K562 (cell line): ENCODE measurements at regions not wholly inside any gene's neighbourhood (a gene's known extent, or its start where the extent isn't known, plus 50 kb on each side); places are given as distances from the start of the nearest gene placed in this dataset.
"Not testable (repeated sequence)": the region's sequence is repeated elsewhere in the genome, so short reads cannot be mapped to it uniquely, and the experiment has no call there.

Experiments used
- ATAC-seq: fragments of 200-7000 bp; cut with Tn5 transposase; 3 replicates; pipeline ENCODE4 v1.9.1; 2020; ENCODE audit warnings: moderate library complexity
- BruUV-seq: library from RNA; stranded (reverse); fragments of 400-500 nt; replicated peaks from 2 replicates; lab custom pipeline; 2021; lab: Mats Ljungman, UMichigan
- CTCF ChIA-PET: fragments of 300-600 bp; formaldehyde crosslinking; extraction: SDS; loops from one replicate; lab custom pipeline; 2021; ENCODE audit warnings: low intra/inter-chr PET ratio; lab: Yijun Ruan, JAX
- POLR2A ChIA-PET: fragments of 300-600, 350-650 bp; sonication (Branson Sonifier 250); formaldehyde crosslinking; extraction: SDS; loops from one replicate; lab custom pipeline; 2021; ENCODE audit warnings: antibody characterized with exemption, inconsistent platforms; lab: Yijun Ruan, JAX
- DNase-seq, 4 experiments: peaks; one replicate each; pipeline versions ENCODE4 v3.0.0 to v3.0.0-alpha.2; 2011 to 2018; ENCODE audit warnings: low spot score in 3 of 4, mixed read lengths in 3 of 4; ENCODE audit errors: extremely low read depth in 1 of 4
- FAIRE-seq: peaks from 2 replicates; lab custom pipeline; 2011; peaks lifted over from hg19 to GRCh38; lab: Jason Lieb, UNC
- H2AFZ ChIP-seq: 2 replicates; pipeline ENCODE4 v1.6.0; 2011; ENCODE audit warnings: low read depth, low read length, control low read depth, inconsistent platforms
- H3K27ac ChIP-seq: fragments of 200-600 bp; 3 replicates; pipeline ENCODE4 v1.8.0; 2011; ENCODE audit warnings: low read depth, mild to moderate bottlenecking, control low read depth, inconsistent platforms, low read length, moderate library complexity, mixed read lengths; ENCODE audit errors: extremely low read depth
- H3K27me3 ChIP-seq, 2 experiments: fragments of 300-600 bp in 1 of 2; 2 replicates in 1 of 2; 3 replicates in 1 of 2; pipeline versions ENCODE4 v1.6.0 to v1.8.0; 2011; ENCODE audit warnings: inconsistent platforms in 2 of 2, low read length in 2 of 2, mild to moderate bottlenecking in 1 of 2, mixed read lengths in 1 of 2, moderate library complexity in 1 of 2; ENCODE audit not compliant: control insufficient read depth in 2 of 2, insufficient read depth in 2 of 2
- H3K36me3 ChIP-seq: fragments of 300-600 bp; 3 replicates; pipeline ENCODE4 v1.8.0; 2011; ENCODE audit warnings: mild to moderate bottlenecking, low read length, inconsistent platforms; ENCODE audit not compliant: control insufficient read depth, insufficient read depth
- H3K4me1 ChIP-seq, 2 experiments: fragments of 200-600 bp in 1 of 2; replicated peaks in 1 of 2; 2 replicates in 1 of 2; 3 replicates in 1 of 2; pipeline versions ENCODE4 v1.5.1 to v1.8.0; 2011; ENCODE audit warnings: inconsistent platforms in 2 of 2, low read length in 2 of 2, mild to moderate bottlenecking in 1 of 2, mixed read lengths in 1 of 2, moderate library complexity in 1 of 2; ENCODE audit not compliant: control insufficient read depth in 2 of 2, insufficient read depth in 2 of 2
- H3K4me2 ChIP-seq: 2 replicates; pipeline ENCODE4 v1.6.1; 2011; ENCODE audit warnings: low read length, control low read depth, inconsistent platforms, mixed read lengths; ENCODE audit not compliant: insufficient read depth
- H3K4me3 ChIP-seq: fragments of 200-600 bp; sonication (generic), shearing (Covaris generic); 2 replicates; pipeline ENCODE4 v1.5.1; 2016; ENCODE audit warnings: control low read depth, inconsistent platforms
- H3K79me2 ChIP-seq: fragments of 200-600 bp; 3 replicates; pipeline ENCODE4 v1.8.0; 2011; ENCODE audit warnings: low read length, inconsistent platforms; ENCODE audit not compliant: control insufficient read depth, insufficient read depth
- H3K9ac ChIP-seq, 2 experiments: 2 replicates each; pipeline versions ENCODE4 v1.6.0 to v1.6.1; 2011; ENCODE audit warnings: low read depth in 2 of 2, low read length in 2 of 2, control low read depth in 1 of 2, inconsistent platforms in 1 of 2, mild to moderate bottlenecking in 1 of 2, mixed read lengths in 1 of 2; ENCODE audit not compliant: insufficient read depth in 1 of 2
- H3K9me1 ChIP-seq: one replicate; pipeline ENCODE4 v1.6.0; 2011; ENCODE audit warnings: inconsistent platforms, mild to moderate bottlenecking, low read length, moderate library complexity; ENCODE audit not compliant: control insufficient read depth, insufficient read depth
- H3K9me3 ChIP-seq: replicated peaks from 2 replicates; pipeline ENCODE4 v1.5.1; 2011; ENCODE audit warnings: low read depth, low read length, inconsistent platforms; ENCODE audit not compliant: control insufficient read depth, insufficient read depth
- H4K20me1 ChIP-seq: replicated peaks from 2 replicates; pipeline ENCODE4 v1.6.1; 2011; ENCODE audit warnings: low read length, inconsistent platforms, mixed read lengths; ENCODE audit not compliant: control insufficient read depth, insufficient read depth
- NFATC3 ChIP-seq: fragments of 450-650 bp; IDR thresholded peaks from 2 replicates; pipeline ENCODE4 v1.6.1; 2017; ENCODE audit warnings: mild to moderate bottlenecking
- RBM39 ChIP-seq: fragments of 200-400 bp; formaldehyde crosslinking; optimal IDR thresholded peaks from 2 replicates; pipeline ENCODE3; 2018; ENCODE audit warnings: low read depth, low read length
- SPI1 ChIP-seq: IDR thresholded peaks from 2 replicates; pipeline ENCODE4 v1.6.1; 2011; ENCODE audit warnings: low read depth, low read length, control low read depth, borderline replicate concordance
- THRAP3 ChIP-seq: fragments of 450-650 bp; IDR thresholded peaks from 2 replicates; pipeline ENCODE4 v1.6.1; 2016; ENCODE audit warnings: mild to moderate bottlenecking, inconsistent platforms, borderline replicate concordance
- WGBS: fragments of 100-300 bp; shearing (Covaris generic); methylation state at CpG from one replicate; pipeline ENCODE4 v1.1.6; 2016; ENCODE audit warnings: low coverage, mixed read lengths; ENCODE audit not compliant: insufficient coverage; ENCODE audit errors: missing lambda C conversion rate; 5-methylcytosine and 5-hydroxymethylcytosine counted together
- in situ Hi-C: fragments of 300-500 bp; cut with MboI; formaldehyde crosslinking; loops from 4 replicates; pipeline ENCODE4 v1.15.0; 2018; ENCODE audit warnings: inconsistent platforms, mixed read lengths
- intact Hi-C: fragments of 100-400 bp; cut with micrococcal nuclease; formaldehyde crosslinking; loops from 2 replicates; pipeline ENCODE4 v1.14.2; 2022
- TF ChIP-seq, protein P1 (sequence below): fragments of 450-650 bp; IDR thresholded peaks from 2 replicates; pipeline ENCODE4 v1.6.1; 2017; ENCODE audit warnings: antibody characterized with exemption, mild to moderate bottlenecking

GRCh38 chr1:188003687-188004086 is 1174.9 kb downstream of the PLA2G4A start:
- H3K4me1 ChIP-seq, CTCF ChIA-PET, H3K36me3 ChIP-seq, H3K27ac ChIP-seq, POLR2A ChIA-PET, H4K20me1 ChIP-seq, BruUV-seq, H3K4me2 ChIP-seq, intact Hi-C loops, ATAC-seq, H3K79me2 ChIP-seq: not testable (repeated sequence)
- 0 out of 2 replicates have a peak, but pooled peaks have one; percentile 8 for TF ChIP-seq SPI1
- TF ChIP-seq, all 486 proteins: peak for 1; not testable (repeated sequence) for 485
- in situ Hi-C loops, H3K9me3 ChIP-seq, H3K27me3 ChIP-seq, FAIRE-seq, H3K9me1 ChIP-seq, DNase-seq, H3K9ac ChIP-seq, H3K4me3 ChIP-seq, H2AFZ ChIP-seq: not testable (repeated sequence)
- 0% methylated on average over 1 of the region's 1 CpG for WGBS

GRCh38 chr1:188004849-188005248 is 1176.1 kb downstream of the PLA2G4A start:
- Histone ChIP-seq H3K27me3 (no peaks in the 10 kb centered on the region), H3K9me1 (no peaks in the 10 kb centered on the region), H3K79me2 (no peaks in the 10 kb centered on the region), H3K4me3 (no peak overlapping the region), H3K9ac (no peak overlapping the region), H3K9me3 (no peaks in the 10 kb centered on the region; the same call in none of the 2 replicates), H3K36me3 (no peaks in the 10 kb centered on the region), H3K4me1 (no peaks in the 10 kb centered on the region), H4K20me1 (no peaks in the 10 kb centered on the region), H3K27ac (no peak overlapping the region), H3K4me2 (no peak overlapping the region), H2AFZ (no peak overlapping the region)
- FAIRE-seq (no peak), DNase-seq (no peak), ATAC-seq (no peak)
- intact Hi-C loops: no loop called here
- POLR2A ChIA-PET: no interaction called here
- BruUV-seq: no TSS peak
- WGBS: 0% methylated on average over 1 of the region's 1 CpG
- TF ChIP-seq, protein P1, sequence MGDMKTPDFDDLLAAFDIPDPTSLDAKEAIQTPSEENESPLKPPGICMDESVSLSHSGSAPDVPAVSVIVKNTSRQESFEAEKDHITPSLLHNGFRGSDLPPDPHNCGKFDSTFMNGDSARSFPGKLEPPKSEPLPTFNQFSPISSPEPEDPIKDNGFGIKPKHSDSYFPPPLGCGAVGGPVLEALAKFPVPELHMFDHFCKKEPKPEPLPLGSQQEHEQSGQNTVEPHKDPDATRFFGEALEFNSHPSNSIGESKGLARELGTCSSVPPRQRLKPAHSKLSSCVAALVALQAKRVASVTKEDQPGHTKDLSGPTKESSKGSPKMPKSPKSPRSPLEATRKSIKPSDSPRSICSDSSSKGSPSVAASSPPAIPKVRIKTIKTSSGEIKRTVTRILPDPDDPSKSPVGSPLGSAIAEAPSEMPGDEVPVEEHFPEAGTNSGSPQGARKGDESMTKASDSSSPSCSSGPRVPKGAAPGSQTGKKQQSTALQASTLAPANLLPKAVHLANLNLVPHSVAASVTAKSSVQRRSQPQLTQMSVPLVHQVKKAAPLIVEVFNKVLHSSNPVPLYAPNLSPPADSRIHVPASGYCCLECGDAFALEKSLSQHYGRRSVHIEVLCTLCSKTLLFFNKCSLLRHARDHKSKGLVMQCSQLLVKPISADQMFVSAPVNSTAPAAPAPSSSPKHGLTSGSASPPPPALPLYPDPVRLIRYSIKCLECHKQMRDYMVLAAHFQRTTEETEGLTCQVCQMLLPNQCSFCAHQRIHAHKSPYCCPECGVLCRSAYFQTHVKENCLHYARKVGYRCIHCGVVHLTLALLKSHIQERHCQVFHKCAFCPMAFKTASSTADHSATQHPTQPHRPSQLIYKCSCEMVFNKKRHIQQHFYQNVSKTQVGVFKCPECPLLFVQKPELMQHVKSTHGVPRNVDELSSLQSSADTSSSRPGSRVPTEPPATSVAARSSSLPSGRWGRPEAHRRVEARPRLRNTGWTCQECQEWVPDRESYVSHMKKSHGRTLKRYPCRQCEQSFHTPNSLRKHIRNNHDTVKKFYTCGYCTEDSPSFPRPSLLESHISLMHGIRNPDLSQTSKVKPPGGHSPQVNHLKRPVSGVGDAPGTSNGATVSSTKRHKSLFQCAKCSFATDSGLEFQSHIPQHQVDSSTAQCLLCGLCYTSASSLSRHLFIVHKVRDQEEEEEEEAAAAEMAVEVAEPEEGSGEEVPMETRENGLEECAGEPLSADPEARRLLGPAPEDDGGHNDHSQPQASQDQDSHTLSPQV: no peak
- TF ChIP-seq RBM39 (no peak), NFATC3 (no peak), THRAP3 (no peak)
- in situ Hi-C loops: no loop called here
- CTCF ChIA-PET: no interaction called here
